ENCODE measurements at regions not wholly inside any gene's neighbourhood (a gene's known extent, or its start where the extent isn't known, plus 50 kb on each side); places are given as distances from the start of the nearest gene placed in this dataset.

DNA sequence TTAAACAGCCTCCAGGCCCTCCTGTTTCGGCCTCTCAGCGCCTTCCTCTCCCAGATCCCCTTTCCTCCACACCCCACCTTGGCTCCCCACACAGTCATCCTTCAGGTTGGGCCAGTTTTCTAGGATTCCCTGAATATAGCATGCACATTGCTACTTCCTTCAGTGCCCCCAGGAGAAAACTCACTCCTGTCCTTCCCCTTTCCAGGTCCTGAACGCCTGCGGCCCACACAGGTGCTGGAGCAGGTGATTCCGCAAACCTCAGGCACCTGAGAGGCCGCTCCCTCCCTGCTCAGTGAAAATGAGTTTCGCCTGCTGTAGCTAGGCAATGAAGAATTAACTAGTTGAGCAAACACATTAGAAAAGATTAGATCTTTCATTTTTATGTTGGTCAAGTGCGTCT, 185.0 kb downstream of the MED10 start:
- peak; percentile 77 for DNase-seq

- no peak for DNase-seq
Measured at GRCh38 chr5:6190838-6191237, 187.5 kb downstream of the MED10 start.

- DNase-seq = no peak
Measured at GRCh38 chr5:6188976-6189375, 189.4 kb downstream of the MED10 start.

DNA sequence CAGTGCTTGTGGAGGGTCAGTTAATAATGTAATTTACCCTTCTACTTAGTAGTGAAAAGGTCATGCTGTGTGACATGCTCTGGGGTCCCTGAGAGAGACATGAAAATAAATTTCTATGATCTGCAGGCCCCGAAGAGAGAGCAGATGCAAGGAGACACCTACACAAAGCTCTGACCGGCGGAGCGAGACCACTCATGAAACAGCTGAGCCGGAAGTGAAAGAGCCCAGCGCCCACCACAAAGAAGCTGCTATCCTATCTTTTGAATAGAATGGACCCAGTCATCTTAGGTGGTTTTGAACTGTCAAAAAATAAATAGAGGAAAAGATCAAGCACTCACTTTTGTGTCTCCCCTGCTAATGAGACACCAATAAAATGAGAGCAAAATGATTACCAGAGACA, 190.0 kb downstream of the MED10 start:
- DNase-seq = no peak

DNA sequence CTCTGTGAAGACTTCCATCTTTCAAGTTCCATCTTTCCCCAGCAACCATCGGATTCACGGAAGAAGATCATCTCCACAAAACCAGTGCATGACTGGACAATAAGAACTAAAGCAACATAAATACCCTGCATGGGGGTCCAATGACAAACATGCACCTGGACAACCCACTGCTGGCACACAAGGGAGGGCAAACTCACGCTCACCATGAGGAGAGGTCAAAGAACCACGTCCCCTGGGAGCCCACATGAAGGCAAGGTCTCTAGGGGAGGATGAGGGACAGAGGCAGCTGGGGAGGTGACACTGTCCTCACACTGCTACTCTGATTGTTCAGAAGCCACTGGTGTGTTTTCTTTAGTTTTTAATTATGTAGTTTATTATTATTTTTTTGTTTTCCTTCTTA, 190.8 kb downstream of the MED10 start:
- DNase-seq = no peak

- DNase-seq = no peak
Measured at GRCh38 chr5:6185574-6185973, 192.8 kb downstream of the MED10 start.

GRCh38 chr5:6184481-6184880, 193.9 kb downstream of the MED10 start:
- no peak for DNase-seq

DNA sequence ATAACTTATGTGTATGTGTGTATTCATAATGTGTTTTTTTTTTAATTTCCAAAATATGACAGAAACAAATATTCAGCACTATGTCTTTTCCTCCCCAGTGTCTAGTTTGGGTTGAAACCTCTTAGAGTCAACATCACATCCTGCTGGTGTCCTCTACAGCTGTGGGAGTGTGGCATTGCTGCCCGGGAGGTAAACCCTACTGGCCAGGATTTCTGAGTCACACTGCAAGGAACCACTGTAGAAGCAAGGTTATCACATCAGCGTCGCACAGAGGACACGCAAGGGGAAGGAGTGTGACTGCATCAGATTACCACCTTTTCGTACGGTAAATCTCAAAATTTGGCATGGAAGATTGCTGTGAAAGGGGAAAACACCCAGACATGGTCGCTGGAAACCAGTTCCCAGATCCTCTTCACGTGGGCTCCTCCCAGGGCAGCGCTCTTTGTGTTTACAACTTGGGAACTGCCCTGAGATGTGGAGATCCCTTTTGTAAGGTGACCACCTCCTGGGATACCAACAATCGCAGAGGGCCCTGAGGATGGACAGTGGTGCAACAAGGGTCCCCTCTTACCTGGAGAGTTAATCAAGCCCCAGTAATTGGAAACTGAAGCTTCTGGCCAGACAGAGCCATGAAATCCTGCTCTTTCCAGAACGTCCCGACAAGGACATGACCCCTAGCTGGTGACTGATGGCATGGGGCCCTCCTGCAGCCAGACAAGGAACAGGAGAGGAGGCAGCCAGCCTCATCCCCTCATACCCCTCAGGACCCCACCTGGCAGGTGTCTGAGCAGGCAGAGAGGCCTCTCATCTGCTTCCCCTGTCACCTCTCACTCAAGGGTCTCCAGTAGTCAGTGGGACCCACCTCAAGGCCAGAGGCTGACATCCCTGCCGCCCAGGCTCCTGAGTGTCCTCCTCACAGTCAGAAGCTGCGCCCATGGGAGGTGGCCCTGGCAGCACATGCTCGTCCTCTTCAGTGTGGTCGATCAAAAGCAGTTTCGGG, 194.7 kb downstream of the MED10 start:
- DNase-seq = peak; percentile 32

GRCh38 chr5:6182271-6182815, 196.0 kb downstream of the MED10 start:
- no peak for DNase-seq

DNA sequence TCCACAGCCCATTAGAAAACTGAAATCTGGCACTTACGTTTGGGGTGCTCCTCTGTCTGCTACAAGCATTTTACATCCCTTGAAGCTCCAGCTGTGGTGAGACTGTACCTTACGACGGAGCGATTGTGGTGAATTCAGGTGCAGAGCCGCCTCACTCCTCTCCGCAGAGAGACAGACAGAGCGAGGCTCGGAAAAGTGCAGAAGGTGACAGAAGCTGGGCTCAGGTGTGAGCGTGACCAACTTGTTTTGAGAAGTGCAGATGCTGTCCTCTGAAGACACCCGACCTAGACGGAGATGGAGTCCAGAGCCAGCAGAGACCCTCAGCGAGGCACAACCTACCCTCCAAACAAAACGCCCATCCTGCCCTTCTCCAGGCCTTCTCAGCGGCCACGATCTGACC, 196.5 kb downstream of the MED10 start:
- DNase-seq = peak; percentile 40

DNA sequence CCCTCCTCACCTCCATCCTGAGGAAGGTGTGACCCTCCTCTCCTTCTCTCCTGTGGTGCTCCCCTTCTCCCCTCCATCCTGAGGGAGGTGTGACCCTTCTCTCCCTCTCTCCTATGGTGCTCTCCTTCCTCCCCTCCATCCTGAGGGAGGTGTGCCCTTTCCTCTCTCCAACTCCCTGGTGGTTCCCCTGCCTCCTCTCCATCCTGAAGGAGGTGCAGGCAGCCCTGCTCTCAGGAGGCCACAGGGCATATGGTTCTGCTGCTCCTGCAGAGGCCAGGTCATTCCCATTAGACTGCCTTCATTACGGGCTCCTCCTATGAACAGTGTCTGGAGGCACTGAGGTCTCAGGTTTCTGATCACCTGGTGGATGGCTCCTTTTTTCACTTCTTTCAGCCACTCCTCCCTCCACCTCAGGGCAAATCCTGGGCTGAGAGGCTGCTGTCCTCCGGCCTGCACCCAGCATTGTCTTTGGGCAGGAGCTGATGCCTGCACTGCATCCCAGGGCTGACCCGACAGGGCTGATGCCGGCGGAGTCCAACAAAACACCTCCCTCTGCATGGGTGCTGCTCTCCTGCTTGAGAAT, 197.1 kb downstream of the MED10 start:
- peak; percentile 83 for DNase-seq

DNA sequence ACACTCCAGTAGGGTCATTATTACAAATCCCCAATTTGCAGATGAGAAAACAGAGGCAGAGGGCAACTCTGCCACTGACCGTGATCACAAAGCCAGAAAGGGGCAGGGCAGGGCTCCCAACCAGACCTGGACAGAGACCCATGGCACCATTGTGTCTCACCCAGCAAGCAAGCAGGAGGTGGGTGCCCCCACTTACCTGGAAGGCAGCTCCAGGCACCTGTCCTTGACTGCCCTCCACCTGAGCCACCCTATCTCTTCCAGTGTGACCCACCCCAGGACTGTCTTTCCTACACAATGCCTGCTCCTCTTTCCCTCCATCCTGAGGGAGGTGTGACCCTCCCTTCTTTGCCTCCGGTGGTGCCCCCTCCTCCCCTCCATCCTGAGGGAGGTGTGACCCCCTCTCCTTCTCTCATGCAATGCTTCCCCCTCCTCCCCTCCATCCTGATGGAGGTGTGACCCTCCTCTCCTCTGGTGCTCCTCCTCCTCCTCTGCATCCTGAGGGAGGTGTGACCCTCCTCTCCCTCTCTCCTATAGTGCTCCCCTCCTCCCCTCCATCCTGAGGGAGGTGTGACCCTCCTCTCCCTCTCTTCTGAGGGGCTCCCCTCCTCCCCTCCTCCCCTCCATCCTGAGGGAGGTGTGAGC, 198.0 kb downstream of the MED10 start:
- no peak for DNase-seq

DNA sequence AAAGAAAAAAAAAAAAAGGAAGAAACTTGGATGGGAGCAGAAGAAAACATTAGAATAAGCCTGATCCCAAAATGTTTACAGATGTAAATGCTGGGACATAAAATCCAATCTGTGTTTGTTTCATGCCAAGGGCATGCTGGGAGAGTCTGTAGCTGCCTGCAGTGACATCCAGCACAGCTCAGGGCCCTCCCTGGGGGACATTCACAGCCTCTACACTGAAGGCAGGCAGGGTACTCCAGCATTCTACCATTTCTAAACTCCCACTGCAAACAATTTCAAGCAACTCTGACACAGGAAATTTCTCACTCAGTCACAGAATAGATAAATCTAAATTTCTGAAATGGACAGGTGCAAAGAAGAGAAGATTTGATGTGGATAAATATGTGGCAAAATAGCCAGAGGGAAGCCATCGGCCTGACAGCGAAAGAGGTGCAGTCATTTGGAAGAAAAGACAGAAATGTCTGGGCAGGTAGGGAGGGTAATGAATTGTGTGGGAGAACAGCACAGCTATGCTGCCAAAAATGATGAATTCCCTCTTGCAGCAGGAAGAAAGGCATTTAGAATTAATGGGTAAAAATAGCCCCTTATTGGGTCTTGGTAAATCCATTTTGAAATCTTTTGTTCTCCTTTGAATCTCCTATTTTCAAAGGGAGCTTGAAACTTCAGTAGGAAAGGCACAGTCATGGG, 199.4 kb downstream of the MED10 start:
- DNase-seq = peak; percentile 11

GRCh38 chr5:6177926-6178325, 200.4 kb downstream of the MED10 start:
- DNase-seq = peak; percentile 28

GRCh38 chr5:6176102-6176693, 202.1 kb downstream of the MED10 start:
- DNase-seq = peak; percentile 36

DNA sequence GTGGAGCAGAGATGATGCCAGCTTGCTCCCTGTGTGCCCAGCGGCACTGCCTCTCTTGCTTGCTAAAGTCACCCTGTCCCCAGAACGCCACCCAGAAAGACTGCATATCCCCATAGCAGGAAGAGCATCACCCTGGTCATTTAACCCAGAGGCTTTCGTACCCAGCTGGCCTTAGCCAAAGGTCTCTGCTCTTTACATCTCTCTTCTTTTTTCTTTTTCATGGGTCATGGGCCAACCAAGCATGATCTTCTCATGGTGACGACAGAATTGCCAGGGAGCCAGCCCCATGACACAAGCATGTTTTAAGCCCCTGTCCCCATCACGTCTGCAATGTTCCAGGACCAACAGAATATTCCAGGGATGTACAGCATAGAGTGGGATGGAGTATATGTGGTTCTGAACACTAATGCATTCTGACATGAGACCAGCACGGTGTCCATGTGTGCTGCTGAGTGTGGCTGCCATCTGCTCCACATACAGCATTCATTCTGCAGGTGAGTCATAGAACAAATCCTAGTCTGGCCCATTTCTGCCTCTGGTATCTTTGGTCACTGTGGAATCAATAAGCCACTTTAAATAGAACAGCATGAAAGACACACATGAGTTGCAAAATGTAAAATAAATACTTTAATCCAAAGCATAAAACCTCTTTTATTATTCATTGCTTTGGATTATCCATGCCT, 203.0 kb downstream of the MED10 start:
- peak; percentile 24 for DNase-seq

DNA sequence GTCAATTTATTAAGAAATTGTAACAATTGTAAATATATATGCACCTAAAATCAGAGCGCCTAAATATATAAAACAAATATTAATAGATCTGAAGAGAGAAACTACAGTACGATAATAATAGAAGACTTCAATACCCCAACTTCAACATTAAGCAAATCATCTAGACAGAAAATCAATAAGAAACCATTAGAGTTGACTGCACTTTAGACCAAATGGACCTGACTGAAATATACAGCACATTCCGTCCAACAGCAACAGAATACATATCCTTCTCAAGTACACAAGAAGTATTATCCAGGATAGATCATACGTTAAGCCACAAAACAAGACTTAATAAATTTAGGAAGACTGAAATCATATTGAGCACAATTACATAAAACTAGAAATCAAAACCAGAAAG, 208.7 kb downstream of the MED10 start:
- DNase-seq = no peak

DNA sequence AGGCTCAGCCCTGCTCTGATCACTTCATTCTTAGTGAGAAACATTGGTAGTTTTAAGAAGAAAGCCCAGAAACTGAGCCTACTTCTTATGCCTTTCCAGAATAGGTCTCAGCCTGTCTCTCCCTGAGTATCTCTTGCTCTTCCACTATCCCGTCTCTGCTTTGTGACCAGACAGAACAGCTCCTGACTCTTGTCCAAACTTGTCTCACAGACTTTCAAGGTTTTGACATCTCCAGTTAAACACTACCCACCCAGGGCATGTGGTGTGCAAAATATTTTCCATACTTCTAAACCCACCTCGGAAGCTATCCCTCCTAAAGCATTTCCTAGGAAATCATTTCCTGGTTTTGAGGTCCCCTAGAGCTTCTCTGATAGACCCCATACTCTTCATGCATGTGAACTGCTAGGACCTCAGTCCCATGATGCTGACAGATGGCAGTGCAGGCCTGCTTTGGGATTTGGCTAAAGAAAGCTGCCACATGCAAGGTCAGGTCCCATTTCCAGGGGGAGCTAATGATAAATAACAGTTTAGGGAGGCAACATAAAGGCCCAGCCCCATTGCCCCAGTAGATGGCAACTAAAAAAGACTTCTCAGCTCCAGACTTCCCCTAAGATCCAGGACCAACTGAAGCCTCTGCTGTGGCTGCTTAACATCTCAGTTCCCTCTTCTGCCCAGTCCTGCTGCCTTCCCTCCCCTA, 211.5 kb downstream of the MED10 start:
- DNase-seq = no peak

DNA sequence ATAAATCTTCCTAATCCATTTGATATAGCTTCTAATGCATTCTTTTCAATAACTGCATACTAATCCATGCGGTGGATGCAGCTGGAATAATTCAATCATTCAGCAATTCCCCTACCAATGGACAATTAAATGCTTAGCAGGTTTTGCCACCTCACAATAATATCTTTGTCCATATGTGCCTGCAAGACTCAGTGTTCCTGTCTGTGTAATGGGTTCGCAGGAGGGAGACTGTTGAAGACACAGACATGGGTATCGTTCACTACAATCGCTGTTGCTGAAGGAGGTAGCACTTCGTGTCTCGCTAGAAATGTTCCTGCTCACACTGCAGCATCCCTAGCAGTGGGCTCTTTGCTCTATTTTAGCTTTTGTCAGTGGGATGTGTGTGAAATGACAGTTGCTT, 214.4 kb downstream of the MED10 start:
- DNase-seq = no peak

GRCh38 chr5:6162175-6162574, 216.2 kb downstream of the MED10 start:
- no peak for DNase-seq

DNA sequence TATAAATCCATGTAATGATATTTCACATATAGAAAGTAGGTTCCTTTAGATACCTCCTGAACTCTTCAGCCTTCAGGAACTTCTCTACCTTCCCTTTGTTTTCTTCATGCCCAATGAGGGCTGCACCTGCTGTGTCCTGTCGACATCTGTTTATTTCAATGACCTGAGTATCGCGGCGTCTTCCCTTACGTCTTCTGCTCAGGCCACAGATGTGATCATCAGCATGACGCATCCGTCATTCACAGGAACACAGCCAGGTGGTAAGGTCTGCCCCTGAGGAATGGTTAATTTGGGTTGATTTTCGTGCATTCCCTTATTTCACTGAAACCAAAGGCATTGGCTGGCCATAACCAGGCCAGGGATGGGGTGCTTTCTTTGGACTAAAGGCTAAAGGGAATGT, 217.1 kb downstream of the MED10 start:
- no peak for DNase-seq

All from islet precursor cell (in vitro differentiated cells).